Heart right ventricle (tissue), 16 donors: ENCODE measurements at regions not wholly inside any gene's neighbourhood (a gene's known extent, or its start where the extent isn't known, plus 50 kb on each side); places are given as distances from the start of the nearest gene placed in this dataset.
"Not testable (repeated sequence)": the region's sequence is repeated elsewhere in the genome, so short reads cannot be mapped to it uniquely, and the experiment has no call there.

Experiments used
- ATAC-seq, 8 donors: fragments of 200-7000 bp; cut with Tn5 transposase; one replicate each; pipeline ENCODE4 v1.9.1; 2020; ENCODE audit warnings: mild to moderate bottlenecking in 8 of 8, moderate library complexity in 8 of 8, moderate number of reproducible peaks in 1 of 8
- DNase-seq, 2 donors: peaks; one replicate each; pipeline ENCODE4 v3.0.0-alpha.2; 2020
- H3K27ac ChIP-seq, 10 donors: fragments of 200-600 bp; sonication (generic) in 2 of 10; one replicate each; pipeline versions ENCODE4 v1.5.0 to v1.8.0; 2020 to 2022; ENCODE audit warnings: mild to moderate bottlenecking in 3 of 10
- H3K27me3 ChIP-seq, 7 donors: fragments of 200-600 bp; one replicate each; pipeline ENCODE4 v1.8.0; 2021 to 2022; ENCODE audit warnings: mild to moderate bottlenecking in 2 of 7
- H3K36me3 ChIP-seq, 9 donors: fragments of 200-600 bp; sonication (generic) in 1 of 9; one replicate each; pipeline versions ENCODE4 v1.5.0 to v1.8.0; 2020 to 2022; ENCODE audit warnings: mild to moderate bottlenecking in 2 of 9
- H3K4me1 ChIP-seq, 9 donors: fragments of 200-600 bp; sonication (generic) in 1 of 9; one replicate each; pipeline versions ENCODE4 v1.5.0 to v1.8.0; 2020 to 2022; ENCODE audit warnings: mild to moderate bottlenecking in 4 of 9
- H3K4me3 ChIP-seq, 10 donors: fragments of 200-600 bp; sonication (generic) in 2 of 10; one replicate each; pipeline versions ENCODE4 v1.5.0 to v1.8.0; 2020 to 2022; ENCODE audit warnings: mild to moderate bottlenecking in 7 of 10, moderate library complexity in 2 of 10
- H3K9me3 ChIP-seq, 11 donors: fragments of 200-600 bp in 10 of 11; sonication (generic) in 2 of 11; one replicate each; pipeline versions ENCODE4 v1.5.0 to v1.8.0; 2013 to 2022; ENCODE audit warnings: mild to moderate bottlenecking in 2 of 11, control low read depth in 1 of 11, moderate library complexity in 1 of 11
- WGBS, 2 donors: extraction: QIAGEN DNeasy Blood & Tissue Kit; methylation state at CpG; one replicate each; pipeline ENCODE4 v1.1.7; 2013; ENCODE audit warnings: inconsistent platforms in 1 of 2; 5-methylcytosine and 5-hydroxymethylcytosine counted together
- intact Hi-C, 10 donors: fragments of 100-400 bp; cut with DNase I; formaldehyde crosslinking; loops; one replicate each; pipeline versions ENCODE4 v1.11.1 to v1.14.2; 2022
- TF ChIP-seq, protein P1 (sequence below), 9 donors: fragments of 200-600 bp; sonication (generic) in 2 of 9; IDR thresholded peaks; one replicate each; pipeline versions ENCODE4 v1.5.0 to v1.8.0; 2021 to 2022; ENCODE audit warnings: antibody characterized with exemption in 9 of 9, mild to moderate bottlenecking in 5 of 9, moderate library complexity in 1 of 9
- donor health status: Arrhythmogenic right ventricular cardiomyopathy.
- donor health status: ischemic (EF 13 %, LVEDD 7.1; RV severe dilation, severe dysfunction).
- donor health status: healthy with polysubstance abuse.
- donor health status: DM: no; HTN: yes; CAD: no.
- donor health status: DM: no; HTN: no; CAD: no.
- donor health status: ischemic (EF 25% LVEDD 6.9; RV normal size, moderate dysfunction).
- donor health status: ischemic (EF 25% LVEDD 5.7; RV mildly dilated, moderate dysfunction).
- donor health status: healthy.
- donor health status: DM: yes; HTN: yes; CAD: no.
- donor health status: Ischemic cardiomyopathy.
- donor health status: ischemic (EF 35%, LVEDD 5.7; RV mildly dilated, moderate dysfunction).
- donor health status: nonischemic (EF 11% LVEDD 7.7; RV severe dilation, severe dysfunction).
- donor health status: DM: yes; HTN: yes; CAD: no.
- donor health status: PGD.
- donor health status: ischemic (EF 29% LVEDD 5.4; RV normal size, mild dysfunction).
- donor health status: nonischemic (EF 23%, LVEDD 6.1; RV moderate dilation, normal function).

- Histone ChIP-seq H3K4me3 (no peak overlapping the region), H3K9me3 (peaks cover 0 to 5% (median under 1%) of the 10 kb centered on the region in 11 donors), H3K4me1 (peaks cover 0 to 4% (median 0%) of the 10 kb centered on the region in 9 donors), H3K27ac (no peak overlapping the region), H3K27me3 (peaks cover 0 to 12% (median 0%) of the 10 kb centered on the region in 7 donors), H3K36me3 (no peaks in the 10 kb centered on the region)
- TF ChIP-seq, protein P1, sequence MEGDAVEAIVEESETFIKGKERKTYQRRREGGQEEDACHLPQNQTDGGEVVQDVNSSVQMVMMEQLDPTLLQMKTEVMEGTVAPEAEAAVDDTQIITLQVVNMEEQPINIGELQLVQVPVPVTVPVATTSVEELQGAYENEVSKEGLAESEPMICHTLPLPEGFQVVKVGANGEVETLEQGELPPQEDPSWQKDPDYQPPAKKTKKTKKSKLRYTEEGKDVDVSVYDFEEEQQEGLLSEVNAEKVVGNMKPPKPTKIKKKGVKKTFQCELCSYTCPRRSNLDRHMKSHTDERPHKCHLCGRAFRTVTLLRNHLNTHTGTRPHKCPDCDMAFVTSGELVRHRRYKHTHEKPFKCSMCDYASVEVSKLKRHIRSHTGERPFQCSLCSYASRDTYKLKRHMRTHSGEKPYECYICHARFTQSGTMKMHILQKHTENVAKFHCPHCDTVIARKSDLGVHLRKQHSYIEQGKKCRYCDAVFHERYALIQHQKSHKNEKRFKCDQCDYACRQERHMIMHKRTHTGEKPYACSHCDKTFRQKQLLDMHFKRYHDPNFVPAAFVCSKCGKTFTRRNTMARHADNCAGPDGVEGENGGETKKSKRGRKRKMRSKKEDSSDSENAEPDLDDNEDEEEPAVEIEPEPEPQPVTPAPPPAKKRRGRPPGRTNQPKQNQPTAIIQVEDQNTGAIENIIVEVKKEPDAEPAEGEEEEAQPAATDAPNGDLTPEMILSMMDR (IDR thresholded peaks at IDR 0.05) = no peak
- DNase-seq (no peak), ATAC-seq (no peak)
- intact Hi-C loops = no loop called here
- WGBS, 2 donors = 76 to 77% methylated on average over 5 of the region's 5 CpGs
These were observed 71.5 kb downstream of the CYTL1 start for GRCh38 chr4:4947721-4948120.

DNA sequence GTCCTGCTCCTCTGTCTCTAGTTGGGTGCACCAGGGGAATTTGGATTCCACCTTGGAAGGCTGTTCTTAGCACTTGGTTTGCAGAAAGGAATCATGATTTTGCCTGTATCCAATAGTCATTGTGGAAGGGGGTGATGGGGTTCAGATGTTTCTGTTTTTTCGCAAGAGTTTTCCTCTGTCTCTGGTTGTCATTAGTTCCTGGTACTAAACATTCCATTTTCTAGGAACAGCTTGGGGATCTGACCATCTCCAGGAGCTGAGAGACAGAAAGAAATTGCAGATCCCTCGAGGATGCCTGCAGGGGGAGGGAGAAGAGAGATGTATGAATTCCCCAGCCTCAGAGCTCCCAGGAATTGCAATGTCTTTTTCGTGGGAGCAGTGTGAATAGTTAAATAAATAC is 70.9 kb downstream of the CYTL1 start:
- WGBS, 2 donors = 45 to 54% methylated on average over 3 of the region's 3 CpGs
- Histone ChIP-seq H3K4me3 (no peak overlapping the region), H3K27ac (no peak overlapping the region), H3K27me3 (peaks cover 0 to 12% (median 0%) of the 10 kb centered on the region in 7 donors), H3K36me3 (no peaks in the 10 kb centered on the region), H3K9me3 (peaks cover 0 to 11% (median 6%) of the 10 kb centered on the region in 11 donors), H3K4me1 (peaks cover 0 to 4% (median 0%) of the 10 kb centered on the region in 9 donors)
- no peak for ATAC-seq
- DNase-seq = no peak
- TF ChIP-seq, protein P1 (IDR thresholded peaks at IDR 0.05) = no peak
- intact Hi-C loops = no loop called here

- 72 to 74% methylated on average over 9 of the region's 9 CpGs for WGBS, 2 donors
- intact Hi-C loops = no loop called here
- H3K36me3 ChIP-seq = no peaks in the 10 kb centered on the region
- no peak overlapping the region for H3K4me3 ChIP-seq
- ATAC-seq = no peak
- no peaks in the 10 kb centered on the region for H3K4me1 ChIP-seq
- H3K27me3 ChIP-seq = peaks cover 0 to 8% (median 0%) of the 10 kb centered on the region in 7 donors
- peaks cover 0 to 15% (median 7%) of the 10 kb centered on the region in 11 donors for H3K9me3 ChIP-seq
- DNase-seq = no peak
- H3K27ac ChIP-seq = no peak overlapping the region
- TF ChIP-seq, protein P1 (IDR thresholded peaks at IDR 0.05) = no peak
These were observed 68.5 kb downstream of the CYTL1 start for GRCh38 chr4:4950561-4951290.

DNA sequence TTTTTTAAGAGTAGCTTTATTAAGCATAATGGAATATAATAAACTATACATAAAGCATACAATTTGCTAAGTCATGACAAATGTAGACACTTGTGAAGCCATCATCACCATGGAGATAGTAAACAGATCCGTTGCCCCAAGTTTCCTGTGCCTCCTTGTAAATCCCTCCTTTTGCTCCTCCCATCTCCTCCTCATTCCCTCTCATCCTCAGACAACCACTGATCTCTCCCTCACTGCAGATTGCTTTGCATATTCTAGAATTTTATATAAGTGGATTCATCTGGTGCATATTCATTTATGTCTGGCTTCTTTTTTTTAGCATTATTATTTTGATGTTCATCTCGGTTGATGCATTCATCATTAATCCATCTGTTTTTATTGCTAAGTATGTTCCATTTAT is 67.0 kb downstream of the CYTL1 start:
- Histone ChIP-seq H3K4me3 (no peak overlapping the region), H3K27me3 (peaks cover 0 to 4% (median 0%) of the 10 kb centered on the region in 7 donors), H3K27ac (no peak overlapping the region), H3K36me3 (no peaks in the 10 kb centered on the region), H3K4me1 (no peaks in the 10 kb centered on the region), H3K9me3 (peaks cover 0 to 15% (median 7%) of the 10 kb centered on the region in 11 donors)
- ATAC-seq (no peak), DNase-seq (no peak)
- TF ChIP-seq, protein P1 (IDR thresholded peaks at IDR 0.05) = no peak
- 67 to 72% methylated on average over 2 of the region's 2 CpGs for WGBS, 2 donors
- intact Hi-C loops = no loop called here

DNA sequence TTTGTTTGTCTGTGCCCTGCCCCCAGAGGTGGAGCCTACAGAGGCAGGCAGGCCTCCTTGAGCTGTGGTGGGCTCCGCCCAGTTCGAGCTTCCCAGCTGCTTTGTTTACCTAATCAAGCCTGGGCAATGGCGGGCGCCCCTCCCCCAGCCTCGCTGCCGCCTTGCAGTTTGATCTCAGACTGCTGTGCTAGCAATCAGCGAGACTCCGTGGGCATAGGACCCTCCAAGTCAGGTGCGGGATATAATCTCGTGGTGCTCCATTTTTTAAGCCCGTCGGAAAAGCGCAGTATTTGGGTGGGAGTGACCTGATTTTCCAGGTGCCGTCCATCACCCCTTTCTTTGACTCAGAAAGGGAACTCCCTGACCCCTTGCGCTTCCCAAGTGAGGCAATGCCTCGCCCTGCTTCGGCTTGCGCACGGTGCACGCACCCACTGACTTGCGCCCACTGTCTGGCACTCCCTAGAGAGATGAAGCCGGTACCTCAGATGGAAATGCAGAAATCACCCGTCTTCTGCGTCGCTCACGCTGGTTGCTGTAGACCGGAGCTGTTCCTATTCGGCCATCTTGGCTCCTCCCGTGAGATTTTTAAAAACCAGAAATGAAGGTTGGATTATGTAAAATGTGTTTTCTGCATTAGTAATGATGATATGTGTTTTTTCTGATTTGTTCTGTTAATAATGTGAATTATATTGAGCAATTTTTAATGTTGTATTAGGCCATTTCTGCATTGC is 59.7 kb downstream of the CYTL1 start:
- H3K27me3 ChIP-seq, intact Hi-C loops, DNase-seq, ATAC-seq, H3K27ac ChIP-seq, H3K4me3 ChIP-seq, H3K4me1 ChIP-seq, H3K36me3 ChIP-seq: not testable (repeated sequence)
- 93 to 97% methylated on average over 21 to 22 of the region's 29 CpGs for WGBS, 2 donors
- peaks cover 0 to 49% (median 33%) of the 10 kb centered on the region in 11 donors for H3K9me3 ChIP-seq
